ENCODE measurements at regions not wholly inside any gene's neighbourhood (a gene's known extent, or its start where the extent isn't known, plus 50 kb on each side); places are given as distances from the start of the nearest gene placed in this dataset.

- no peaks in the 10 kb centered on the region for H3K9me3 ChIP-seq (ENCODE audit: insufficient read depth, low read depth, low read length)
- Mint-ChIP-seq H3K4me1 (ENCODE audit: low read depth, unreplicated experiment) (peaks cover 8% of the 10 kb centered on the region), H3K9me3 (ENCODE audit: unreplicated experiment) (peaks cover 3% of the 10 kb centered on the region), H3K27ac (ENCODE audit: unreplicated experiment) (peak overlapping the region; percentile 38), H3K36me3 (ENCODE audit: low read depth, unreplicated experiment) (no peaks in the 10 kb centered on the region), H3K27me3 (ENCODE audit: low read depth, unreplicated experiment) (peaks cover 7% of the 10 kb centered on the region), H3K4me3 (ENCODE audit: unreplicated experiment) (no peak overlapping the region)
- no peak overlapping the region for H3K9ac ChIP-seq (ENCODE audit: low read length)
- no peaks in the 10 kb centered on the region for H3K79me2 ChIP-seq (ENCODE audit: insufficient read depth, low read length)
- no peak overlapping the region for H3K4me2 ChIP-seq (ENCODE audit: low read length)
- H3K36me3 ChIP-seq (ENCODE audit: insufficient read depth, low read length) = no peaks in the 10 kb centered on the region
- DNase-seq (ENCODE audit: low read depth) (no peak), FAIRE-seq (no peak)
- H4K20me1 ChIP-seq (ENCODE audit: insufficient read depth, low read length) = no peaks in the 10 kb centered on the region
- H3K4me3 ChIP-seq (ENCODE audit: insufficient read depth, low read depth, low read length) = no peak overlapping the region
- no peak for TF ChIP-seq CTCF (IDR thresholded peaks at IDR 0.05; ENCODE audit: insufficient read depth, low read depth, low read length)
- no peak for TF ChIP-seq EZH2 (IDR thresholded peaks at IDR 0.05; ENCODE audit: insufficient read depth, low read length)
- no peak overlapping the region for H2AFZ ChIP-seq (ENCODE audit: low read depth, low read length)
- H3K27me3 ChIP-seq (ENCODE audit: insufficient read depth, low read length) = no peaks in the 10 kb centered on the region
- no peak overlapping the region for H3K27ac ChIP-seq (ENCODE audit: low read depth, low read length)
- no peaks in the 10 kb centered on the region for H3K4me1 ChIP-seq (ENCODE audit: insufficient read depth, low read length)
These were observed 85.9 kb upstream of the TBX20 start for GRCh38 chr7:35339811-35340210.

DNA sequence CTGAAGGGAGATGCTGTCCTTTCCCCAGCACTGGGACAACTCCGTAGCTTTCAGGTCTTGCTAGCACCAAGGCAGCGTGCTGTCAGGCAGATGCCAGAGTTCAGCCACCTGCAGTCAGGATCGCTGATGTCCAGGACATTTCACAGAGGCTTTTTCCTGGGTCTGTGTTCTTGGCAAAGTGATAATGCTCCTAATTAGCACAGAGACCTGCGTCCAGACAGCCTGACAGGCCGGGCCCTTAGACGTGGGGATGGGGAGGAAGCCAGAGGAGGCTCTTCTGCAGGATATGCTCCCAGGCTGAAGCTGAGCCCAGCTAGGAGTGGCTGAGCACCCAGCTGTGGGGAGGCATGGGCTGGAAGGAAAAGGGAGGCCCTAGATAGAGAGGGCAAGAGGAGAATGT, 82.5 kb upstream of the TBX20 start:
- no peak for FAIRE-seq
- H3K4me2 ChIP-seq (ENCODE audit: low read length) = no peak overlapping the region

More for the DNA sequence above, 82.5 kb upstream of the TBX20 start:
- H3K27me3 ChIP-seq (ENCODE audit: insufficient read depth, low read length) = no peaks in the 10 kb centered on the region
- no peak overlapping the region for H2AFZ ChIP-seq (ENCODE audit: low read depth, low read length)
- DNase-seq (ENCODE audit: low read depth) = no peak
- H3K4me1 ChIP-seq (ENCODE audit: insufficient read depth, low read length) = no peaks in the 10 kb centered on the region
- H3K79me2 ChIP-seq (ENCODE audit: insufficient read depth, low read length) = no peaks in the 10 kb centered on the region
- H4K20me1 ChIP-seq (ENCODE audit: insufficient read depth, low read length) = no peaks in the 10 kb centered on the region
- H3K36me3 ChIP-seq (ENCODE audit: insufficient read depth, low read length) = no peaks in the 10 kb centered on the region
- H3K4me1 Mint-ChIP-seq (ENCODE audit: low read depth, unreplicated experiment) = peaks cover 13% of the 10 kb centered on the region
- no peaks in the 10 kb centered on the region for H3K9me3 ChIP-seq (ENCODE audit: insufficient read depth, low read depth, low read length)
- no peak overlapping the region for H3K27ac ChIP-seq (ENCODE audit: low read depth, low read length)
- no peak overlapping the region for H3K9ac ChIP-seq (ENCODE audit: low read length)
- H3K27ac Mint-ChIP-seq (ENCODE audit: unreplicated experiment) = no peak overlapping the region
- no peaks in the 10 kb centered on the region for H3K36me3 Mint-ChIP-seq (ENCODE audit: low read depth, unreplicated experiment)
- H3K4me3 ChIP-seq (ENCODE audit: insufficient read depth, low read depth, low read length) = no peak overlapping the region
- TF ChIP-seq CTCF (IDR thresholded peaks at IDR 0.05; ENCODE audit: insufficient read depth, low read depth, low read length) (no peak), EZH2 (IDR thresholded peaks at IDR 0.05; ENCODE audit: insufficient read depth, low read length) (no peak)
- H3K4me3 Mint-ChIP-seq (ENCODE audit: unreplicated experiment) = no peak overlapping the region
- H3K27me3 Mint-ChIP-seq (ENCODE audit: low read depth, unreplicated experiment) = peaks cover 4% of the 10 kb centered on the region
- peaks cover 3% of the 10 kb centered on the region for H3K9me3 Mint-ChIP-seq (ENCODE audit: unreplicated experiment)
